Breast epithelium (tissue), 3 donors: ENCODE measurements at regions not wholly inside any gene's neighbourhood (a gene's known extent, or its start where the extent isn't known, plus 50 kb on each side); places are given as distances from the start of the nearest gene placed in this dataset.

Experiments
- POLR2A ChIP-seq: fragments of 450-650 bp; IDR thresholded peaks from one replicate; pipeline ENCODE4 v1.6.1; 2016; ENCODE audit warnings: antibody characterized with exemption, mild to moderate bottlenecking, moderate library complexity
- TF ChIP-seq, protein P1 (sequence below), 3 donors: fragments of 450-650 bp; IDR thresholded peaks; one replicate each; pipeline ENCODE4 v1.5.1; 2016 to 2017; ENCODE audit warnings: antibody characterized with exemption in 3 of 3, mild to moderate bottlenecking in 3 of 3, moderate library complexity in 3 of 3

DNA sequence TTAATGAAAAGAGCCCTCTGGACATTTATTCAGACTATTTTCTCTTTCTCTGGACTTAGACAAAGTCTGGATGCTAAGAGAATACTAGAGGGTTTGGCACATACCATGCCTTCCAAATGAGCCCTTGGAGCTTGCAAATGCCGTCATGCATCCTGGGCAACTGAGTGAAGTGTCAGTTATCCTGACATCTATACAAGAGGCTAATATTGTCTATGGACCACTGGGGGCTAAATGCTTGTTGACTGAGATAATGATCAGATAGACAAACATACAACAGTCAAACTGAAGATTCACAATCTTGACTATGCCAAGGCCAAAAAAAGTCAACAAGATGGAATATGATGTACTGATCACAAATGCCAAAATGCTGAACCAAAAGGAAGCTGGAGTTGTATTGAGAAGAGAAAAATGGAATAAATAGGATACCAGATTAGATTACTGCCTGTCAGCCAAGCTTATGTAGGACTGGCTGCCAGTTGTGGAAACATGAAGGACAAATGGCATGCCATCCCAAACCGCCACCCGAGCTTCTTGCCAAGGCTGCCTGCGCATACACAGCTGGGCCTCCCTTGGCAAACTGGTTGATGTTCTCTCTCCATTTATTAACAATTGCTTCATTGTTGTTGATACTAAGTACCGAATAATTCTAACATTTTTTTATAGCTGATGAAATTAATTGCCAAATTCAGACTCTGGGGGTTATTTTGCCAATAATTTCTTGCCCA lies 240.1 kb upstream of the GRAMD2B start:
- TF ChIP-seq, protein P1, sequence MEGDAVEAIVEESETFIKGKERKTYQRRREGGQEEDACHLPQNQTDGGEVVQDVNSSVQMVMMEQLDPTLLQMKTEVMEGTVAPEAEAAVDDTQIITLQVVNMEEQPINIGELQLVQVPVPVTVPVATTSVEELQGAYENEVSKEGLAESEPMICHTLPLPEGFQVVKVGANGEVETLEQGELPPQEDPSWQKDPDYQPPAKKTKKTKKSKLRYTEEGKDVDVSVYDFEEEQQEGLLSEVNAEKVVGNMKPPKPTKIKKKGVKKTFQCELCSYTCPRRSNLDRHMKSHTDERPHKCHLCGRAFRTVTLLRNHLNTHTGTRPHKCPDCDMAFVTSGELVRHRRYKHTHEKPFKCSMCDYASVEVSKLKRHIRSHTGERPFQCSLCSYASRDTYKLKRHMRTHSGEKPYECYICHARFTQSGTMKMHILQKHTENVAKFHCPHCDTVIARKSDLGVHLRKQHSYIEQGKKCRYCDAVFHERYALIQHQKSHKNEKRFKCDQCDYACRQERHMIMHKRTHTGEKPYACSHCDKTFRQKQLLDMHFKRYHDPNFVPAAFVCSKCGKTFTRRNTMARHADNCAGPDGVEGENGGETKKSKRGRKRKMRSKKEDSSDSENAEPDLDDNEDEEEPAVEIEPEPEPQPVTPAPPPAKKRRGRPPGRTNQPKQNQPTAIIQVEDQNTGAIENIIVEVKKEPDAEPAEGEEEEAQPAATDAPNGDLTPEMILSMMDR (IDR thresholded peaks at IDR 0.05): no peak
- no peak for TF ChIP-seq POLR2A
